ENCODE measurements at regions not wholly inside any gene's neighbourhood (a gene's known extent, or its start where the extent isn't known, plus 50 kb on each side); places are given as distances from the start of the nearest gene placed in this dataset.

DNA sequence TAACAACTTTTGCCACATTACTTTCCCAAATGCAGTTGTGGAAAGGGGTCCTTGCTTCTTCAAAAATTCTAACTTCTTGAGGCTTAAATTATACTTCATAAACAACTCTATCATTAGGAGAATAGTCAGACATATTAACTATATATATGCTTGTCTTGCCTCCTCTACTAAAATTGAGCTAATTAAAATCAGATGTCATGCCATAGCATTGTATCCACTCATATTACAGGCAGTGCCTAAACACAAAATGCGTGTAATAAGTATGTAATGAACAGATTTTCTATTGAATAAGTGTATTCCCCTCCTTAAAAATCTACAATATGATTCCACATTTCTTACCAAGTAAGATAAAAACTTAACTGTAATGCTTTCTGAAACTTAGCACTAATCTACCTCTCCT is 204.5 kb downstream of the PLK2 start:
- Histone ChIP-seq H3K79me2 (ENCODE audit: control insufficient read depth, insufficient read depth, low read length) (no peaks in the 10 kb centered on the region), H3K4me3 (ENCODE audit: control extremely low read depth in 1 of 5, extremely low read depth in 1 of 5, insufficient read depth in 1 of 5, low read depth in 2 of 5, low read length in 4 of 5) (no peak overlapping the region), H3K4me2 (replicated peaks; ENCODE audit: low read depth, low read length, poor library complexity, severe bottlenecking) (no peak overlapping the region), H3K36me3 (replicated peaks in 1 of 2; ENCODE audit: control extremely low read depth in 1 of 2, control insufficient read depth in 1 of 2, extremely low read depth in 1 of 2, insufficient read depth in 2 of 2, low read length in 1 of 2) (no peaks in the 10 kb centered on the region), H3K9ac (ENCODE audit: low read length) (no peak overlapping the region), H2AFZ (ENCODE audit: insufficient read depth, low read depth, low read length, poor library complexity, severe bottlenecking) (no peak overlapping the region), H3K9me3 (ENCODE audit: control extremely low read depth in 1 of 3, control insufficient read depth in 2 of 3, insufficient read depth in 1 of 3, low read length in 2 of 3) (no peaks in the 10 kb centered on the region), H3K4me1 (ENCODE audit: control insufficient read depth in 2 of 2, insufficient read depth in 2 of 2, low read length in 2 of 2) (no peaks in the 10 kb centered on the region), H4K20me1 (ENCODE audit: control insufficient read depth, insufficient read depth, low read length, poor library complexity, severe bottlenecking) (no peaks in the 10 kb centered on the region), H3K27ac (ENCODE audit: low read length in 2 of 2) (no peak overlapping the region), H3K27me3 (replicated peaks in 1 of 4; ENCODE audit: control extremely low read depth in 1 of 4, control insufficient read depth in 3 of 4, insufficient read depth in 4 of 4, low read length in 3 of 4) (no peaks in the 10 kb centered on the region)
- no peak for TF ChIP-seq EZH2 (IDR thresholded peaks at IDR 0.05; ENCODE audit: borderline replicate concordance, insufficient read depth, low read depth, low read length, poor library complexity, severe bottlenecking)
- TF ChIP-seq, protein P1, sequence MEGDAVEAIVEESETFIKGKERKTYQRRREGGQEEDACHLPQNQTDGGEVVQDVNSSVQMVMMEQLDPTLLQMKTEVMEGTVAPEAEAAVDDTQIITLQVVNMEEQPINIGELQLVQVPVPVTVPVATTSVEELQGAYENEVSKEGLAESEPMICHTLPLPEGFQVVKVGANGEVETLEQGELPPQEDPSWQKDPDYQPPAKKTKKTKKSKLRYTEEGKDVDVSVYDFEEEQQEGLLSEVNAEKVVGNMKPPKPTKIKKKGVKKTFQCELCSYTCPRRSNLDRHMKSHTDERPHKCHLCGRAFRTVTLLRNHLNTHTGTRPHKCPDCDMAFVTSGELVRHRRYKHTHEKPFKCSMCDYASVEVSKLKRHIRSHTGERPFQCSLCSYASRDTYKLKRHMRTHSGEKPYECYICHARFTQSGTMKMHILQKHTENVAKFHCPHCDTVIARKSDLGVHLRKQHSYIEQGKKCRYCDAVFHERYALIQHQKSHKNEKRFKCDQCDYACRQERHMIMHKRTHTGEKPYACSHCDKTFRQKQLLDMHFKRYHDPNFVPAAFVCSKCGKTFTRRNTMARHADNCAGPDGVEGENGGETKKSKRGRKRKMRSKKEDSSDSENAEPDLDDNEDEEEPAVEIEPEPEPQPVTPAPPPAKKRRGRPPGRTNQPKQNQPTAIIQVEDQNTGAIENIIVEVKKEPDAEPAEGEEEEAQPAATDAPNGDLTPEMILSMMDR (IDR thresholded peaks at IDR 0.05): no peak
- no peak overlapping the region for H3K4me3 Mint-ChIP-seq
- no peaks in the 10 kb centered on the region for H3K9me3 Mint-ChIP-seq (ENCODE audit: insufficient read depth)
- no peak for ATAC-seq (ENCODE audit: low read depth)
- peaks cover 15% of the 10 kb centered on the region for H3K27me3 Mint-ChIP-seq
- no CpG with 5 or more reads among the region's 1 CpG for WGBS (ENCODE audit: insufficient coverage)
- no peak overlapping the region for H3K27ac Mint-ChIP-seq
- CTCF ChIA-PET: no interaction called here
- intact Hi-C loops (cut with micrococcal nuclease): no loop called here
- POLR2A ChIA-PET: no interaction called here
- no peak for DNase-seq
- H3K4me1 Mint-ChIP-seq: no peaks in the 10 kb centered on the region

DNA sequence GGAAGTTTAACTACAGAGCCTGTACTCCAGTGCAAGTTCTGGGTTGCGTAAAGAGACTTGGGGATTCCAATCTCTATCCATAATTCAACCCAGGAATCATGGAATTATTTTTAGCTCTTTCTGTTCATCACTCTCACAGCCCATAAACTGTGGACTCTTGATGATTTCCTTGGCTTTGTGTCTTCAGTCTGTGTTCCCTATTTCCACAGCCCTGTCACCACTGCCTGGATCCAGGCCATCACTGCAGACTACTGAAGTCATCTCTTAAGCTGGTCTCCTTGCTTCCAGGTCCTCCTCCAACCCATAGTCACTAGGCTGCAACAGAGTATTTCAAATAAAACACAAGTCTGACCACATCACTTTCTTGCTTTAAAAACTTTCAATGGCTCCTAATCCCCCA is 211.7 kb downstream of the PLK2 start:
- H3K4me1 ChIP-seq (ENCODE audit: control insufficient read depth in 2 of 2, insufficient read depth in 2 of 2, low read length in 2 of 2): no peaks in the 10 kb centered on the region
- Mint-ChIP-seq H3K4me3 (no peak overlapping the region), H3K27ac (no peak overlapping the region), H3K4me1 (no peaks in the 10 kb centered on the region), H3K27me3 (peaks cover 10% of the 10 kb centered on the region), H3K9me3 (ENCODE audit: insufficient read depth) (no peaks in the 10 kb centered on the region)
- POLR2A ChIA-PET: no interaction called here
- H3K9me3 ChIP-seq (ENCODE audit: control extremely low read depth in 1 of 3, control insufficient read depth in 2 of 3, insufficient read depth in 1 of 3, low read length in 2 of 3): no peaks in the 10 kb centered on the region
- CTCF ChIA-PET: no interaction called here
- no peaks in the 10 kb centered on the region for H4K20me1 ChIP-seq (ENCODE audit: control insufficient read depth, insufficient read depth, low read length, poor library complexity, severe bottlenecking)
- H3K4me2 ChIP-seq (replicated peaks; ENCODE audit: low read depth, low read length, poor library complexity, severe bottlenecking): no peak overlapping the region
- intact Hi-C loops (cut with micrococcal nuclease): no loop called here
- H2AFZ ChIP-seq (ENCODE audit: insufficient read depth, low read depth, low read length, poor library complexity, severe bottlenecking): no peak overlapping the region
- no peak overlapping the region for H3K9ac ChIP-seq (ENCODE audit: low read length)
- H3K36me3 ChIP-seq (replicated peaks in 1 of 2; ENCODE audit: control extremely low read depth in 1 of 2, control insufficient read depth in 1 of 2, extremely low read depth in 1 of 2, insufficient read depth in 2 of 2, low read length in 1 of 2): no peaks in the 10 kb centered on the region
- H3K79me2 ChIP-seq (ENCODE audit: control insufficient read depth, insufficient read depth, low read length): no peaks in the 10 kb centered on the region
- H3K4me3 ChIP-seq (ENCODE audit: control extremely low read depth in 1 of 5, extremely low read depth in 1 of 5, insufficient read depth in 1 of 5, low read depth in 2 of 5, low read length in 4 of 5): no peak overlapping the region
- H3K27me3 ChIP-seq (replicated peaks in 1 of 4; ENCODE audit: control extremely low read depth in 1 of 4, control insufficient read depth in 3 of 4, insufficient read depth in 4 of 4, low read length in 3 of 4): no peaks in the 10 kb centered on the region
- no CpG with 5 or more reads among the region's 1 CpG for WGBS (ENCODE audit: insufficient coverage)
- DNase-seq: no peak
- ATAC-seq (ENCODE audit: low read depth): no peak
- H3K27ac ChIP-seq (ENCODE audit: low read length in 2 of 2): no peak overlapping the region
- TF ChIP-seq EZH2 (IDR thresholded peaks at IDR 0.05; ENCODE audit: borderline replicate concordance, insufficient read depth, low read depth, low read length, poor library complexity, severe bottlenecking): no peak
- TF ChIP-seq, protein P1 (IDR thresholded peaks at IDR 0.05): no peak
